CD14-positive monocyte (primary cell): ENCODE measurements at regions not wholly inside any gene's neighbourhood (a gene's known extent, or its start where the extent isn't known, plus 50 kb on each side); places are given as distances from the start of the nearest gene placed in this dataset.

Experiments used
- DNase-seq, 3 donors: peaks; one replicate each; pipeline ENCODE4 v3.0.0-alpha.2; 2011 to 2022
- H2AFZ ChIP-seq: 2 replicates; pipeline ENCODE4 v1.6.0; 2012; ENCODE audit warnings: mild to moderate bottlenecking, low read depth, low read length, inconsistent platforms; ENCODE audit not compliant: insufficient read depth, poor library complexity, severe bottlenecking
- H3K27ac ChIP-seq, 2 donors: 1 replicate in 1 of 2; 2 replicates in 1 of 2; pipeline ENCODE4 v1.5.1; 2012 to 2013; ENCODE audit warnings: low read length in 2 of 2, control low read depth in 1 of 2, inconsistent platforms in 1 of 2, low read depth in 1 of 2, mild to moderate bottlenecking in 1 of 2
- H3K27me3 ChIP-seq, 2 donors: one replicate each; pipeline versions ENCODE4 v1.6.0 to v1.6.1; 2011 to 2013; ENCODE audit warnings: low read length in 2 of 2; ENCODE audit not compliant: control insufficient read depth in 2 of 2, insufficient read depth in 2 of 2
- H3K36me3 ChIP-seq, 2 donors: replicated peaks in 1 of 2; 1 replicate in 1 of 2; 2 replicates in 1 of 2; pipeline versions ENCODE4 v1.5.1 to v1.6.1; 2012 to 2013; ENCODE audit warnings: low read length in 2 of 2, control low read depth in 1 of 2, inconsistent platforms in 1 of 2, mild to moderate bottlenecking in 1 of 2; ENCODE audit not compliant: insufficient read depth in 2 of 2, control insufficient read depth in 1 of 2
- H3K4me1 ChIP-seq, 2 donors: 1 replicate in 1 of 2; 2 replicates in 1 of 2; pipeline versions ENCODE4 v1.5.1 to v1.6.1; 2012 to 2013; ENCODE audit warnings: low read length in 2 of 2, control low read depth in 1 of 2, inconsistent platforms in 1 of 2, mild to moderate bottlenecking in 1 of 2, moderate library complexity in 1 of 2; ENCODE audit not compliant: insufficient read depth in 2 of 2, control insufficient read depth in 1 of 2
- H3K4me2 ChIP-seq: replicated peaks from 2 replicates; pipeline ENCODE3; 2012; ENCODE audit warnings: low read length, moderate library complexity, mild to moderate bottlenecking; ENCODE audit not compliant: poor library complexity, severe bottlenecking; ENCODE audit errors: extremely low read depth
- H3K4me3 ChIP-seq, 3 experiments: fragments of 200-600 bp in 1 of 3; sonication (generic) in 1 of 3; replicated peaks in 1 of 3; 1 replicate in 2 of 3; 2 replicates in 1 of 3; pipeline ENCODE4 v1.5.1; 2011 to 2013; ENCODE audit warnings: low read length in 3 of 3, mild to moderate bottlenecking in 3 of 3, control low read depth in 2 of 3, low read depth in 2 of 3, inconsistent platforms in 1 of 3, moderate library complexity in 1 of 3
- H3K79me2 ChIP-seq: 2 replicates; pipeline ENCODE4 v1.6.0; 2012; ENCODE audit warnings: mild to moderate bottlenecking, control low read depth, inconsistent platforms, low read length, moderate library complexity; ENCODE audit not compliant: insufficient read depth
- H3K9ac ChIP-seq: 2 replicates; pipeline ENCODE4 v1.6.0; 2017; ENCODE audit warnings: low read length, mild to moderate bottlenecking; ENCODE audit not compliant: insufficient read depth, poor library complexity, severe bottlenecking
- H3K9me3 ChIP-seq, 2 donors: replicated peaks in 1 of 2; 1 replicate in 1 of 2; 2 replicates in 1 of 2; pipeline versions ENCODE4 v1.5.1 to v1.6.1; 2012 to 2013; ENCODE audit warnings: low read length in 2 of 2, control low read depth in 1 of 2; ENCODE audit not compliant: control insufficient read depth in 1 of 2, insufficient read depth in 1 of 2
- H4K20me1 ChIP-seq: 2 replicates; pipeline ENCODE4 v1.6.0; 2012; ENCODE audit warnings: mild to moderate bottlenecking, low read length, control low read depth, moderate library complexity; ENCODE audit not compliant: insufficient read depth
- H3K27ac Mint-ChIP-seq, 7 donors: one replicate each; pipeline ENCODE4 v1.8.0; 2020; ENCODE audit warnings: mild to moderate bottlenecking in 7 of 7, mixed read lengths in 7 of 7, moderate library complexity in 6 of 7, inconsistent platforms in 2 of 7
- H3K27me3 Mint-ChIP-seq, 3 donors: one replicate each; pipeline ENCODE4 v1.8.0; 2021 to 2022; ENCODE audit warnings: low read depth in 3 of 3, mild to moderate bottlenecking in 3 of 3, mixed read lengths in 3 of 3, moderate library complexity in 3 of 3, inconsistent platforms in 1 of 3
- H3K36me3 Mint-ChIP-seq, 2 donors: one replicate each; pipeline ENCODE4 v1.8.0; 2020; ENCODE audit warnings: mixed read lengths in 2 of 2, inconsistent platforms in 1 of 2, mild to moderate bottlenecking in 1 of 2
- H3K4me1 Mint-ChIP-seq: one replicate; pipeline ENCODE4 v1.8.0; 2020; ENCODE audit warnings: mild to moderate bottlenecking, mixed read lengths
- H3K4me3 Mint-ChIP-seq, 2 donors: one replicate each; pipeline ENCODE4 v1.8.0; 2020; ENCODE audit warnings: mild to moderate bottlenecking in 2 of 2, mixed read lengths in 2 of 2, moderate library complexity in 1 of 2
- H3K9me3 Mint-ChIP-seq, 7 donors: one replicate each; pipeline ENCODE4 v1.8.0; 2020 to 2022; ENCODE audit warnings: mixed read lengths in 7 of 7, mild to moderate bottlenecking in 6 of 7, moderate library complexity in 6 of 7, inconsistent platforms in 2 of 7
- WGBS: methylation state at CpG from one replicate; pipeline ENCODE4 v1.1.5; 2013; ENCODE audit warnings: missing lambda C conversion rate; ENCODE audit not compliant: insufficient coverage; 5-methylcytosine and 5-hydroxymethylcytosine counted together
- intact Hi-C, 2 donors: fragments of 100-400 bp; cut with micrococcal nuclease; formaldehyde crosslinking; loops; one replicate each; pipeline versions ENCODE4 v1.15.0 to v1.15.1; 2023
- TF ChIP-seq, protein P1 (sequence below): fragments of 200-600 bp; IDR thresholded peaks from one replicate; pipeline ENCODE4 v1.8.0; 2022; ENCODE audit warnings: antibody characterized with exemption, mild to moderate bottlenecking

DNA sequence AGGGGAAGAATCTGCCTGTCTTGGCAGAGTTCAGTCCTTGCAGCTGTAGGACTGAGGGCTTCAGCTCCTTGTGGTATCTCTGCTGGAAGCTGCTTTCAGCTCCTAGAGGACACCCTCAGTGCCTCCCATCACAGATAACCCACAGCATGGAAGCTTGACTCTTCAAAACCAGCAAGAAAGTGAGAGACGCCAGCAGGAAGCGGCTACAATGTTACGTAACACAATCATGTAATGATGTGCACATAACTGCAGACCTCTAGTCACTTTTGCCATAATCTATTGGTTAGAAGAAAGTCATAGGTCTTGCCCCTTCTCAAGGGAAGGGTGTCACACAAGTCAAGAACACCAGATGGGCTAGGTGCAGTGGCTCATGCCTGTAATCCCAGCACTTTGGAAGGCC, 69.1 kb upstream of the AFF3 start:
- no peaks in the 10 kb centered on the region for H3K27me3 ChIP-seq
- Mint-ChIP-seq H3K4me3 (peak overlapping the region in 1 of 2 donors; percentile 42), H3K27ac (peak overlapping the region; percentile 37 to 88 (median 70)), H3K27me3 (peaks cover 0 to 2% (median 0%) of the 10 kb centered on the region in 3 donors), H3K9me3 (no peaks in the 10 kb centered on the region), H3K4me1 (peaks cover 56% of the 10 kb centered on the region), H3K36me3 (no peaks in the 10 kb centered on the region)
- no peaks in the 10 kb centered on the region for H3K79me2 ChIP-seq
- 17% methylated on average over 1 of the region's 3 CpGs for WGBS
- peak overlapping the region in 1 of 2 donors; percentile 46 for H3K27ac ChIP-seq
- H3K4me1 ChIP-seq: peaks cover 47 to 55% of the 10 kb centered on the region in 2 donors
- no peaks in the 10 kb centered on the region for H3K9me3 ChIP-seq
- TF ChIP-seq, protein P1, sequence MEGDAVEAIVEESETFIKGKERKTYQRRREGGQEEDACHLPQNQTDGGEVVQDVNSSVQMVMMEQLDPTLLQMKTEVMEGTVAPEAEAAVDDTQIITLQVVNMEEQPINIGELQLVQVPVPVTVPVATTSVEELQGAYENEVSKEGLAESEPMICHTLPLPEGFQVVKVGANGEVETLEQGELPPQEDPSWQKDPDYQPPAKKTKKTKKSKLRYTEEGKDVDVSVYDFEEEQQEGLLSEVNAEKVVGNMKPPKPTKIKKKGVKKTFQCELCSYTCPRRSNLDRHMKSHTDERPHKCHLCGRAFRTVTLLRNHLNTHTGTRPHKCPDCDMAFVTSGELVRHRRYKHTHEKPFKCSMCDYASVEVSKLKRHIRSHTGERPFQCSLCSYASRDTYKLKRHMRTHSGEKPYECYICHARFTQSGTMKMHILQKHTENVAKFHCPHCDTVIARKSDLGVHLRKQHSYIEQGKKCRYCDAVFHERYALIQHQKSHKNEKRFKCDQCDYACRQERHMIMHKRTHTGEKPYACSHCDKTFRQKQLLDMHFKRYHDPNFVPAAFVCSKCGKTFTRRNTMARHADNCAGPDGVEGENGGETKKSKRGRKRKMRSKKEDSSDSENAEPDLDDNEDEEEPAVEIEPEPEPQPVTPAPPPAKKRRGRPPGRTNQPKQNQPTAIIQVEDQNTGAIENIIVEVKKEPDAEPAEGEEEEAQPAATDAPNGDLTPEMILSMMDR: no peak
- no peaks in the 10 kb centered on the region for H3K36me3 ChIP-seq
- H3K4me2 ChIP-seq: no peak overlapping the region
- no peaks in the 10 kb centered on the region for H4K20me1 ChIP-seq
- H2AFZ ChIP-seq: peak overlapping the region; percentile 36
- H3K9ac ChIP-seq: no peak overlapping the region
- intact Hi-C loops: no loop called here
- DNase-seq: peak; percentile 62 to 71 (median 62)
- peak overlapping the region in 1 of 3 experiments; percentile 10 for H3K4me3 ChIP-seq

- H3K36me3 Mint-ChIP-seq: no peaks in the 10 kb centered on the region
- H3K4me2 ChIP-seq: no peak overlapping the region
- H3K4me1 ChIP-seq: peaks cover 33 to 42% of the 10 kb centered on the region in 2 donors
- WGBS: 96% methylated on average over 9 of the region's 13 CpGs
- TF ChIP-seq, protein P1: no peak
- no peak overlapping the region for H3K9ac ChIP-seq
- H3K4me3 ChIP-seq: no peak overlapping the region
- H3K4me1 Mint-ChIP-seq: peaks cover 41% of the 10 kb centered on the region
- no peak for DNase-seq
- H3K79me2 ChIP-seq: no peaks in the 10 kb centered on the region
- H2AFZ ChIP-seq: no peak overlapping the region
- peak overlapping the region in 1 of 7 donors; percentile 27 for H3K27ac Mint-ChIP-seq
- no peaks in the 10 kb centered on the region for H4K20me1 ChIP-seq
- H3K36me3 ChIP-seq: no peaks in the 10 kb centered on the region
- intact Hi-C loops: no loop called here
- H3K27me3 ChIP-seq: no peaks in the 10 kb centered on the region
- no peaks in the 10 kb centered on the region for H3K9me3 ChIP-seq
- peaks cover 0 to 3% (median 2%) of the 10 kb centered on the region in 3 donors for H3K27me3 Mint-ChIP-seq
- H3K27ac ChIP-seq: no peak overlapping the region
- no peaks in the 10 kb centered on the region for H3K9me3 Mint-ChIP-seq
- no peak overlapping the region for H3K4me3 Mint-ChIP-seq
Observed at GRCh38 chr2:100208141-100208770, 65.9 kb upstream of the AFF3 start.
